NCI-H1436 treated with DMSO at 0.1 percent for 48 hours (cell line): ENCODE measurements at regions not wholly inside any gene's neighbourhood (a gene's known extent, or its start where the extent isn't known, plus 50 kb on each side); places are given as distances from the start of the nearest gene placed in this dataset.

Source experiments
- DNase-seq: peaks from one replicate; lab custom pipeline; 2025; lab: John Stamatoyannopoulos, UW

DNA sequence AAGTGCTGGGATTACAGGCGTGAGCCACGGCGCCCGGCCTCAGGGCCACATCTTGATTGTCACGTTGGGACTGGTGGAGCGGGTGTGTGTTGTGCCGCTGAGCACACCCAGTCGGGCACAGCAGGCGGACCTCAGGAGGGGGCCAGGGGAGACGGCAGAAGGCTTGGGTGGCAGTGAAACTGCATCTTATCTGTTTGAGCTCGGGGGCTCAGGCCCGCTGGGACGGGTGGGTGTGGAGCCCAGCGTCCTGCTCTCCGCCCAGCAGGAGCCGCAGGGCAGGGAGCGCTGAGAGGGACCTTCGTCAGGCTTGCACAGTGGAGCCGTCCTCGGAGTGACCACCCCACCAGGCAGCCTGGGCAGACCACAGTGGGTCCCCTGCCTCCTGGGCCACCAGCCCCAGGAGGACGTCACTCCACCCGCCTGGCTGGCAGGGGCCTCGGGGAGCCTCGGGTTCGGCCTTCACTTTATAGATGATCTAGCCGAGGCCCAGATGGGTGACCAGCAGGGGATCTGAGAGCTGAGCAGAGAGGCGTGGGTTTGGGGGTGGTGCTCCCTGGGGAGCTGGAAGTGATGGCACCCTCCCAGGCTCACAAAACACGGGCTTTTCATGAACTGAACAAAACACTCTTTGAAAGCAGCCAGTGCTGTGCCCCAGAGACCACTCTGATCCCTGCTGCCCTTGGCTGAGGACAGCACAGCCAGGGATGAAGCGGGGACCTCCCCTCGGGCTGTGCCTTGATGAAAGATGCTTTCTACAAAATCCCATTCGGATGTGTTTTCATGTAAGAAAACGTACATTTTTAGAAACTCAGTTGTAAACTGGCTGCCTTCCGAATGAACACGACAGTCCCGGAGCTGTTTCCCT is 181.1 kb downstream of the SEC14L1 start:
- no peak for DNase-seq

DNA sequence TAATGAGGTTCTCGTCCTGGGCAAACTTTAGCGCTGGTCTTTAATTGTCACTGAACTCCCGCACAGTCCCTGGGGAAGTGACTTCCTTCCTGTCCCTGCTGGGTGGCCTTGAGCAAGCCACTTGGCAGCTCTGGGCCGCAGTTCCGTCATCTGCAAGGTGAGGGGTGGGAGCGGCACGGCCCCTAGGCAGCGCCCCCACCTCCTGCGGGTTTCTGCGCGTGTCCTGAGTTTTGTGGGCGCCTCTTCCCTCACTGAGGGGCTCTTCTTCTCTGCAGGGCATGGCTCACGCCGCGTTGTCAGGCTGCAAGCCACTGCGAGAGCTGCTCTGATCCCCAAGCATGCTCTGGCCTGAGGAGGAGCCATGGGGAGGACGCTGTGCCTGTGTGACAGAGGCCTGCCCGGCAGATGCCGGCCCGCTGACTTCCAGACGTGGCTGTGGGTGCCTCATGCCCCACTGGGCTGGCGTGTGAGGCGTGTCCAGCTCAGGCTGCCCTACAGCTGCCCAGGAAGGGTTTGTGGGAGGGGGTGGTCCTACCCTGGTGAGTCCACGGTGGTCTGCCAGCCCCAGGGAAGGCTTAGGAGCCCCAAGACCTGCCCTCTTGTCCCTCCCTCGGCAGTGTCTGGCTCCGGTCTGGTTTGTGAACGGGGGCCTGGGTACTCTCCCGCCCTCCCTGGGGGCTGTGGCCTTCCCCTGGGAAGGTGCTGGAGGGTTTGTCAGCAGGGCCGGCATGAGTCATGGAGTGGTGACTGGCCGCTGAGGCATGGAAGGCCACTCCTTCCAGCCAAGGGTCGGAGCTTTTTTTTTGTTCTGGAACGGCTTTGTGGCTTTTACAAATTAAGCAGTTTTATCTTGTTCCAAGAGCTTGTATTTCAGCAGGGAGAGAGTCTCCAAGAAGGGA is 182.0 kb downstream of the SEC14L1 start:
- no peak for DNase-seq

DNA sequence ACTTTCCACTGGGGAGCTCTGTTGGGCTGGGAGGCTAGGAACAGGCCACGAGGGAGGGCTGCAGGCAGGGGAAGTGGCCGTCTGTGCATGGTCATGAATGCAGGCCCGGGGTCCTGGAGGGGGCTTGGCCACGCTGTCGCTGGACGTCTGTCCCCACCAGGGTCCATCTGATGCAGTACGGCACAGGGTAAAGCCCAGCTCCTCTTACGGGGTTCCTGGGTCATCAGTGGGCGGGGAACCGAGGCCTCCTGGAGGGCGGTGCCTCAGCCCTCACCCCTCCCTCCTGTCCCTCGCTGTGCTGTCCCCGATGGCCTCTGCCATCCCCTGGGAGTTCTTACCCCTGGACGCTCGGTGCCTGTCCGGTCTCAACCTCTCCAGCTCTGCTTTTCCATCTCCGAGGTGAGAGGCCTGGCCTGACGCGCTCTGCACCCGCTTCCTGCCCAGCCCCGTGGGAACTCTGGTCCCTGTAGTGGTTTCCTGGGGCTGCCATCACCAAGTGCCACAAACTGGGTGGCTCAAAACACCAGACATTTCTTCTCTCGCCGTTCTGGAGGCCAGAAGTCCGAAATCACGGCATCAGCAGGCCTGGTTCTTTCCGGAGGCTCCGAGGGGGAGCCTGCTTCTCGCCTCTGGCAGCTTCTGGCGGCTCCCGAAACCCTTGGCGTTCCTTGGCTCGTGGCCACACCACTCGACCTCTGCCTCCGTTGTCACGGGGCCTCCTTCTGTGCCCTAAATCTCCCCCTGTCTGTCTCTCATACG is 182.8 kb downstream of the SEC14L1 start:
- no peak for DNase-seq

DNA sequence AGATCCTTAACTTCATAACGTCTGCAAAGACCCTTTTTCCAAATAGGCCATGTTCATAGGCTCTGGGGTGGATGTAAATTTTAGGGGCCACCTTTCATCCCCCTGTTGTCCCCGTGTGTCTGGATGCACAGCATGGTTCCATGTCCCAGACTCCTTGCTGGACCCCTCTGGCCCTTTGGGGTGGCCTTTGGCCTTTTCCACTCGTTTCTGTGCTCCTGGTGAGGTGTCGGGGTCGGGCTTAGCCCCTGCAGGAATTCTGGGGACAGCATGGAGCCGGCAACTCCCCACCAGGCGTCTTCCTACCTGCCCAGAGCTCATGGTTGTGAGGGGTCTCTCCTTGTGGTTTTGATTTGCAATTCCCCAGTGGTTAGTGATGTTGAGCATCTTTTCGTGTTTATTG is 183.5 kb downstream of the SEC14L1 start:
- DNase-seq = no peak

DNA sequence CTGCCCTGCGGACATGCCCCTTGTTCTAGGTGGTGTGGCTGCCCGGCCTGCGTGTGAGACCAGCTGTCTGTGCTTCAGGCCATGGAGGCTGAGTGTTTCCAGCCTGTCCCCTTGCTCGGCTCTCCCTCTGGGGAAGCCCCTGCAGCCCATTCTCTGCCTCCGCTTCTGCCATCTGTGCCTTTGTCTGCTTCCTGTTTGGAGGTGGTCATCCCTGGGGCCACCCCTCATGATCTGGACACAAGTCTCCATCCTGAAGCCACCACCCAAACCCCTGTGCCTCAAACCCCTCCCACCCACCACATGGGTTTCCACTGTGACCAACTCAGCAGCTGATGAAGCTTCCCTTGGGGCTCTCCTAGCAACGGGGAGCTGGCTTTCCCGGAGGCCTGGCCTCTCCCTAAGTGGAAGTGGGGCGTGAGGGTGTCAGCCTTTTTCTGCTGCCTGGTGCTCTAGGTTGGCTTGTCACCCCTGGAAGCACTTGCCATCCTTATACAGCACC is 184.9 kb downstream of the SEC14L1 start:
- DNase-seq = no peak

DNA sequence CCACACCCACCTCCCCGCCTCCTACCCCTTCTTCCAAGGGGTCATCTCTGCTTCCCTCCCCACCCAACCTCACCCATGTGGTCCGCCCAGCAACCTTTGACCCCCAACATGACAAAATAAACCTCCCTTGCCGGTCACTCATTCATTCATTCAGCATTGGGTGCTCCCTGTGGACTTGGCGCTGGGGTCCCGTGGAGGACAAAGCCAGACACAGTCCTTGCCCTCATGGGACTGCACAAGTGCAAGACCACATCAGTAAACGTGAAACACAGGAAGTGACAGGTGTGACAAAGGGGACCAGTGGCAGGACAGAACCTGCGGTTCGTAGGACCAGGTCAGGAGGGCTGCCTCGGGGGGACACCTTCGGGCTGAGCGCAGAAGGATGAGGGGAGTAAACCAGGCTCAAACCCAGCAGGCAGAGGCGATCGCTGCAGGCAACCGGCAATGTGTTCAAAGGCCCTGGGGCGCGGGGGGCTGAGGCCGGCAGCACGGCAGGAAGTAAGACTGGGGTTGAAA is 185.4 kb downstream of the SEC14L1 start:
- DNase-seq = no peak

DNA sequence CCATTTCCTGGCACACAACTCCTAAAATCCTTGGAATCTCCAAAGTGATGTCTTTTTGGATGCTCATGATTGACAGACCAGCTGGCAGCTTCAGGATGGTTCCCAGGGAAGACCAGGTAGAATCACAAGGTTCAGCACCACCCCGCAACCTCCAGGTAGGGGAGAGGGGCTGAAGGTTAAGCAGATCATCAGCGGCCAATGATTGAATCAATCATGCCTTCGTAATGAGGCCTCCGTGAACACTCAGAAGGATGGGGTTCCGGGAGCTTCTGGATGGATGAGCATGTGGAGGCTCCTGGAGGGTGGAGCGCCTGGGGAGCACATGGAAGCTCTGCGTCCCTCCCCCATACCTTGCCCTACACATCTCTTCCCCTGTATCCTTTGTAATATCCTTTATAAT is 185.9 kb downstream of the SEC14L1 start:
- DNase-seq = no peak

DNA sequence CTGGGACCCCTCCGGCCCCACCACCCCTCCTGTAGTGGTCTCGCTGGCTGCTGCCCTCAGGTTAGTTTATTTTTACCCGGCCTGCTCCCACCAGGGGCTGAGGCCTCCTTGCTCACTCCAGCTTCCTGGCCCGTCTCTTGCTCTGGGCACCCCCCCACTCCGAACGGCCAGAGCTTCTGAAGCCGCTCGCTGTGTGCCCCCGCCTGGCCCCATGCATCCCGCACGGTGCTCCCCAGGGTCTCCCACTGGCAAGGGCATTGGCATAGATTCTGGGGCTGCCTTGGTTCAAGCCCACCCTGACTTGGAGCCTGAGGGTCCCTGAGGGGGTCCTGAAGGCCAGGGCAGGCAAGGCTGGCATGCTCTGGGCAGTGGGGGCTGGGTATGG is 186.4 kb downstream of the SEC14L1 start:
- DNase-seq = no peak

DNA sequence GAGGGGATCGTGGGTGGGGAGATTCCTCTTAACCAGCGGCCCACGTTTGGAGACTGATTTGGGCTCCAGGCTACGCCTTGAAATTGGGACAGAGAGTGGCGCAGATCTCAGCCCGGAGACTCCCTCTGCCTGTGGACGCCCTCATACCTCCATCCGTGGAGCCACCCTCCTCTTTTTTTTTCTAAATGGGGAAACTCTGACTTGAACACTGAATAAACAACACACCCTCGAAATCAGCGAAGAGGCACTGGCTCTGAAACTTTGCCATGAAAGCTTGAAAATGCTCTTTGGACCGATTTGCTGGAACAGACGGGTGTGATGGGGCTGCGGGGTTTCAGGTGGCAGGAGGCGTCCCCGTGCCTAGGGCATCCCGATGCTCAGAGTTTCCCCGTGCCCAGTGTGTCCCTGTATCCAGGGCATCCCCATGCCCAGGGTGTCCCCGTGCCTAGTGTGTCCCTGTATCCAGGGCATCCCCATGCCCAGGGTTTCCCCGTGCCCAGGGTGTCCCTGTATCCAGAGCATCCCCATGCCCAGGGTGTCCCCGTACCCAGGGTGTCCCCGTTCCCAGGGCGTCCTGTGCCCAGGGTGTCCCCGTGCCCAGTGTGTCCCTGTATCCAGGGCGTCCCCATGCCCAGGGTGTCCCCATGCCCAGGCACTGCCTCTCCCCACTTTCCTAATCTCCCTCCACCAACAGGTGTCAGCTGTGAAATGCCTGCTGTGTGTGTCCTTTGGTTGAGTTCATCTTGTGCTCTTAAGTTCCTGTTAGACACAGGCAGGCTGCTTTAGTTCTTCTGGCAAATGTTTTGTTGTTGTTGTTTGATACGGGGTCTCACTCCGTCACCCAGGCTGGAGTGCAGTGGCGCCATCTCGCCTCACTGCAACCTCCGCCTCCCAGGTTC is 187.0 kb downstream of the SEC14L1 start:
- no peak for DNase-seq

DNA sequence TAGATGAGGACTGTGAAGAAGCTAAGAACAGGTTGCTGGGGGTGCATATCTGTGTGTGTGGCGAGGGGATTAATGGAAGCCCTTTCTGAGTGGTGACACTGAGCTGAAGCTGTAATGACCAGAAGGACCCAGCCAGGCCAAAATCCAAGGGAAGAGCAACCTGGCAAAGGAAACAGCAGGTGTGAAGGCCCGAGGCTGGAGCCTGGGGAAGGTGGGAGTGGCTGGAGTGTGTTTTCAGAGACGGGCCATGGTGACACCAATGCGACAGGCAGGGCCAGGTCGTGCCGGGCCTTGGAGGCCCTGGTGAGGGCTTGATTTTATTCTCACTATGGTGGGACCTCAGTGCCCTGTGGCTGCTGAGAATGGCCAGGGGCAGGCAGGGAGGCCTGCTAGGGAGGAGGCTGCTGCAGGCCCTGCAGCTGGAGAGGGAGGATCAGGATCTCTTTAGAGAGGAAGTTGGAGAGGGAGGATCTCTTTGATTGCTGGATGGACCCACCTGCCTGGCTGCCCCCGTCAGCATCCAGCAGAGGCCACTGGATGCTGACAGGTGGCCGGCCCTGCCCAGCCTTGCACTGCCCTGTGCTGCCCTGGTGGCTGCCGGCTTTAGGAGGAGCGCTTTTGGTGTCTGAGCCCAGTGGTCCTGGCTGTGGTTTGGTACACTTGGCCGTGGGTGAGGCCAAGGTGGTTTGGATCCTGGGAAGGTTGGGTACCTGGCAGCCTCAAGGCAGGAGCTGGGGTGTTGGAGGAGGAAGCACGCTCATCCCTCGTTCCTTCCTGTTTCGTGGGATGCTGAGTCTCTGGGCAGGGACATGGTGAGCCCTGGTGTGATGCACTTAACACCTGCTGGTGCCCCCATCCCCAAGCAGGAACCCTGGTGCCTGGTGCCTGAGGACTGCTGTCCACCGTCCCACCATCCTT is 188.3 kb downstream of the SEC14L1 start:
- DNase-seq = no peak

DNA sequence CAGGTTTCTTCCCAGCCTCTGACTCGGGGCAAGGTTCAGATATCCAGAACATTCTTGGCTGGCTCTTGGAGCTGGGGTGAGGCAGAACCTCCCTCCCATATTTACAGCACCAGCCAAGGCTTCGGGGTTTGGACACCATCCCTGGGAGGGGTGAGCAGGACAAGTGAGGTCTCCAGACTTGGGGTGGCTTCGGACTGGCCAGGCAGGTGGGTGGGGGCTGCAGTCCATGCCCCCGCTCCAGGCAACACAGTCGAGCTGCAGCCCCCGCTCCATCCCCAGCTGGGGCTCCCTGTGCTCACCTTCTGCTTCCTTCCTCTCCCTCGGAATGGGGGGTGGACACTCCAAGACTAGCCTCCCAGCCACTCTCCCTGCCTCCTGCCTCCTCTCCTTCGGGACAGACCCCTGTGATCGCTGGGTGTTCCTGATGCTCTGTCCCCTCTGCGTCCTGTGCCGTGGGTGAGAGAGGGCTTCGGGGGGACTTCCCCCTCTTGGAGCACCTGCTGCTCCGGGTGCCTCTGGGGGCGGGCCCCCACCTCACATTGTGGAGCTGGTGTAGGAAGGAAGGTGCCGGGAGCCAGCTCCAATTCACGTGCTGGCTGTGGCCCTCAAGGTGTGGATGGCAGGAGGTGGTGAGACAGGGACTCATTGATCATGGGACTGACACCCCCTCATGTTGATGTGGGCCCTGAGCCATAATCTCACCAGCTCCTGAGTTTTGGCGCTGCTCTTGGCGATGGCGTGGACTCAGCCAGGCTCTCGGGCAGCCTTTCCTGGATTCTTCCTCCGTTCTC is 189.2 kb downstream of the SEC14L1 start:
- no peak for DNase-seq

DNA sequence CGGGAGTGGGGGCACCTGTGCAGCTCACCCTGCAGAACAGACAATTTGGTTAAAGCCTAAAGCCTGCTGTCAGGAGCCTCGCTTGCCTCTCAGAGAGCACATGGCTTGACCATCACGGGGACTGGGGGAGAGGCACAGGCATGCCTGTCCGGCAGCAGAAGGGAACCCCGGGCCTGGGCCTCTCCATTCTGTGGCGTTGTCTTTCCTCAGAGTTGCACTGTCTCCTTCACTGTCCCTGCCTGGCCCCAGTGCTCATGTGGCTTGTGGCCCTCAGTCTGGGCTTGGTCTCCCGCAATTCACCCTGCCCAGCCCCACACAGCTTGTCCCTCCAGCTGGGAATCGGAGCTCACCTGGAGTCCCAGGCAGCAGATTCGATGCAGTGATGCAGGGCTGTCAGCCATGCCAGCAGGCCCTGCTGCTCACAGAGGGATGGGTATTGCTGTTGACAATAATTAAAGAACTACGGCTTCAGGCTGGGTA is 189.9 kb downstream of the SEC14L1 start:
- no peak for DNase-seq

DNA sequence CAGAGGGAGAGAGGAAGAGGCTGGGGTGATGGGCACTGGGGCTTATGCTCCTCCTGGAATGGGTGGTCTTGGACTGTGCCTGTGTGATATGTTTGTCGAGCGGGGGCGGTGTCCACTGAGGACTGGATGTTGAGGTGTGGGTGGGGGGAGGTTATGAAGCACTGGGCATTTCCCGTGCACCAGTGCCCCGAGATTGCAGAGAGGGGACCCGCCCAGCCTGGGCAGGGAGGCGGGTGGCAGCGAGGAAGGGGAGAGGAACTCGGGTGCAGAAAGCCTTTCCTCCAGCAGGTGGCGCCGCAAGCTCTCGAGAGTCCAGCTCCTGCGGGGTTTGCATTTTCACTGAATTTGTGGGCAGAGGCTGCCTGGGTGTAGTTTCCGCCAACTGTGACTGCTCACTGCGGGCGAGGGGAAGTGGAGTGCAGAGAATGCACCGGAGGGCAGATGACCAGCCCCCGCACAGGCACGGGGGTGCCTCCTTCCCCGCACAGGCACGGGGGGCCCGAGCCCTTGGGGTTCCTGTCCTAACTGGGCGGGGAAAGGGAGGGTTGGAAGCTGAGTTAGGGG is 190.6 kb downstream of the SEC14L1 start:
- DNase-seq = peak; percentile 36

DNA sequence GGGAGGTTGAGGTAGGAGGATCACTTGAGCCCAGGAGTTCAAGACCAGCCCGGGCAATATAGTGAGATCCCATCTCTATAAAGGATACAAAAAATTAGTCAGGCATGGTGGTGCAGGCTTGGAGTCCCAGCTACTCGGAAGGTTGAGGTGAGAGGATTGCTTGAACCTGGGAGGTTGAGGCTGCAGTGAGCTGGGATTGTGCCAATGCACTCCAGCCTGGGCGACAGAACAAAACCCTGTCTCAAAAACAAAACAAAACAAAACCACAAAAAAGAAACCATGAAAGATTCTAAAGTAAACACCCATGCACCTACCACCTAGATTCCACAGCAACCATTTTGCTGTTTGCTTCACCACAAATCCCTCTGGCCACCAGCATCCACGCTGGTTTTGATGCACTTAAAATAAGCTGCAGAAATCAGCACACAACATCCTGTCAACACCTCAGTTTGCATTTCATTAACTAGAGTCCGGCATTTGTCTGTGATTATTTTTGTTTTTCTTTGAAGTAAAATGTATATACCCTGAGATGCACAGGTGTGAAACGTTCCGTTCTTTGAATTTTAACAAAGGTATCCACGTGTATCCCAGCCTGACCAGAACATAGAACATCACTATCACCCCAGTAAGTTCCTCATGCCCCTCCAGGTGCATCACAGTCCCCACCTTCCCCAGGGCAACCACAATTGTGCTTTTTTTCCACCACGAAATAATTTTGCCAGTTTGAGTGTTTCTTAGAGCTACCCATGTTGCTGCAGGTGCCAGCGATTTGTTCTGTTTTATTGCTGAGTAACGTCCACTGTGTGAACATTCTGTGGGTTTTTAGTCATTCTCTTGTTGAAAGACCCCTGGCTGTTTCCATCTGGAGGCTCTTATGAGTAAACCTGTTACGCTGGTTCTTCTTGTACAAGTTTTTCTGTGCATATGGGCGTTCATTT is 191.5 kb downstream of the SEC14L1 start:
- no peak for DNase-seq

DNA sequence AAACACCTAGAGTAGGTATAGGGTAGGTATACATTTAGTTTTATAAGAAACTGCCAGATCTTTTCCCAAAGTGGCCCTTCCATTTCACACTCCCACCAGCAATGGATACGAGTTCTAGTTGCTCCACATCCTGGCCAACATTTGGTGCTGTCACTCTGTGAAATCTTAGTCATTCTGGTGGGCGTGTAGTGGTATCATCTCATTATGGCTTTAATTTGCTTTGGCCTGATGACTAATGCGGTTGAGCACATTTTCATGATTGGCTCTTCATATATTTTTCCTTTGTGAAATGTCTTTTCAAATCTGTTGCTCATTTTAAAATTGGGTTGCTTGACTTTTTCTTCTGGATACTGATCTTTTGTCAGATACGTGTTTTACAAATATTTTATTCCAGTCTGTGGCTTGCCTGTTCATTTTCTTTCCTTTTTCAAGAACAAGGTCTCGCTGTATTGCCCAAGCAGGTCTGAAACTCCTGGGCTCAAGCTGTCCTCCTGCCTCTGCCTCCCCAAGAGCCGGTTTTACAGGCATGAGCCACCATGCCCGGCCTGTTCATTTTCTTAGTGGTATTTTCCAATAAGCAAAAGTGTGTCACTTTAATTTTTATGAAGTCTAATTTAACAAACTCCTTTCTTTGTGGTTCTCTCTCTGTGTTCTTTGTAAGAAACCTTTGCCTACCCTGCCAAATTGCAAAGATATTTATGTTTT is 192.4 kb downstream of the SEC14L1 start:
- DNase-seq = no peak

DNA sequence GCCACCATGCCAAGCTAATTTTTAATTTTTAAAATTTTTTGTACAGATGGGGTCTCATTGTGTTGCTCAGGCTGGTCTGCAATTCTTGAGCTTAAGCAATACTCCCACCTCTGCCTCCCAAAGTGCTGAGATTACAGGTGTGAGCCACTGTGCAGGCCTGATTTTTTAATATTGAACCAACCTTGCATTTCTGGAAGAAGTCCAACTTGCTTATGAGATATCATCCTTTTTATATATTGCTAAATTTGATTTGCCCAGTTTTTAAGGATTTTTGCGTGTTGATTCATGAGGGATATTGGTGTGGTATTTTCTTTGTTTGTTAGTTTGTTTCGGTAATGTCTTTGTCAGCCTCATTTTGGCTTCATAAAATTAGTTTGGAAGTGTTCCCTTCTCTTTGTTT is 196.4 kb downstream of the SEC14L1 start:
- no peak for DNase-seq

DNA sequence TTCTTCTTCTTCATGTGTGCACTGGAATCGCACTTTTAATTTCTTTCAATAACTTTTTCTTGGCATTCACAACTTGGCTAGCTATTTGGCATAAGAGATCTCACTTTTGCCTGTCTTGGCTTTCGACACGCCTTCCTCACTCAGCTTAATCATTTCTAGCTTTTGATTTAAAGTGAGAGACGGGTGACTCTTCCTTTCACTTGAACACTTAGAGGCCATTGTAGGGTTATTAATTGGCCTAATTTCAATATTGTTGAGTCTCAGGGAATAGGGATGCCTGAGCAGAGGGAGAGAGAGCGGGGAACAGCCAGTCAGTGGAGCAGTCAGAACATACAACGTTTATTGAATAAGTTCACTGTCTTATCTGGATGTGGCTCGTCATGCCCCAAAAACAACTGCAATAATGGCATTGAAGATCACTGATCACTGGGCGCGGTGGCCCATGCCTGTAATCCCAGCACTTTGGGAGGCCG is 200.3 kb downstream of the SEC14L1 start:
- no peak for DNase-seq
